RKO (cell line): ENCODE measurements at regions not wholly inside any gene's neighbourhood (a gene's known extent, or its start where the extent isn't known, plus 50 kb on each side); places are given as distances from the start of the nearest gene placed in this dataset.

Experiments
- DNase-seq: peaks from one replicate; pipeline ENCODE4 v3.0.0-alpha.2; 2016; ENCODE audit warnings: low spot score

- no peak for DNase-seq
Measured at GRCh38 chr12:59044791-59045190, 124.5 kb upstream of the LRIG3 start.

- DNase-seq, result peak; percentile 22
Measured at GRCh38 chr12:59041241-59042121, 121.2 kb upstream of the LRIG3 start.

- no peak for DNase-seq
Measured at GRCh38 chr12:59040656-59041055, 120.4 kb upstream of the LRIG3 start.

GRCh38 chr12:59040043-59040442 is 119.7 kb upstream of the LRIG3 start:
- no peak for DNase-seq

- DNase-seq, result no peak
Measured at GRCh38 chr12:59039005-59039404, 118.7 kb upstream of the LRIG3 start.

- no peak for DNase-seq
Measured at GRCh38 chr12:59036973-59037762, 116.9 kb upstream of the LRIG3 start.

- DNase-seq, result no peak
Measured at GRCh38 chr12:59036347-59036746, 116.0 kb upstream of the LRIG3 start.

- no peak for DNase-seq
Measured at GRCh38 chr12:59031313-59031712, 111.0 kb upstream of the LRIG3 start.

- no peak for DNase-seq
Measured at GRCh38 chr12:59030415-59030814, 110.1 kb upstream of the LRIG3 start.

GRCh38 chr12:59027199-59027598 is 106.9 kb upstream of the LRIG3 start:
- no peak for DNase-seq

- no peak for DNase-seq
Measured at GRCh38 chr12:59023861-59024424, 103.6 kb upstream of the LRIG3 start.

GRCh38 chr12:59020073-59020946 is 100.0 kb upstream of the LRIG3 start:
- DNase-seq, result no peak

GRCh38 chr12:59014885-59015284 is 94.6 kb upstream of the LRIG3 start:
- DNase-seq, result no peak

- DNase-seq, result no peak
Measured at GRCh38 chr12:59010941-59011340, 90.6 kb upstream of the LRIG3 start.

GRCh38 chr12:59010118-59010517 is 89.8 kb upstream of the LRIG3 start:
- DNase-seq, result no peak

GRCh38 chr12:59007620-59008019 is 87.3 kb upstream of the LRIG3 start:
- DNase-seq, result no peak

GRCh38 chr12:59005193-59005955 is 85.1 kb upstream of the LRIG3 start:
- DNase-seq, result no peak

- DNase-seq, result no peak
Measured at GRCh38 chr12:59004456-59004855, 84.2 kb upstream of the LRIG3 start.

- no peak for DNase-seq
Measured at GRCh38 chr12:58995666-58996363, 75.5 kb upstream of the LRIG3 start.

- DNase-seq, result no peak
Measured at GRCh38 chr12:58988643-58989344, 68.5 kb upstream of the LRIG3 start.
